ENCODE measurements at regions not wholly inside any gene's neighbourhood (a gene's known extent, or its start where the extent isn't known, plus 50 kb on each side); places are given as distances from the start of the nearest gene placed in this dataset.

- TF ChIP-seq TAF1 (IDR thresholded peaks at IDR 0.05; ENCODE audit: borderline replicate concordance, insufficient read depth, low read length): no peak
- TF ChIP-seq FOXP2 (optimal IDR thresholded peaks at IDR 0.05; ENCODE audit: borderline replicate concordance, extremely low read depth, extremely low read length, insufficient read depth): no peak
- TF ChIP-seq POLR2AphosphoS5 (IDR thresholded peaks at IDR 0.05; ENCODE audit: low read depth, low read length): no peak
- TF ChIP-seq REST (IDR thresholded peaks at IDR 0.05; ENCODE audit: insufficient read depth in 1 of 2, low read depth in 2 of 2, low read length in 2 of 2): no peak
- TF ChIP-seq SIN3A (IDR thresholded peaks at IDR 0.05; ENCODE audit: borderline replicate concordance, insufficient read depth, low read length): no peak
Observed at GRCh38 chr7:67692425-67692824, 695.8 kb downstream of the TYW1 start.

- TF ChIP-seq REST (IDR thresholded peaks at IDR 0.05; ENCODE audit: insufficient read depth in 1 of 2, low read depth in 2 of 2, low read length in 2 of 2): no peak
- TF ChIP-seq FOXP2 (optimal IDR thresholded peaks at IDR 0.05; ENCODE audit: borderline replicate concordance, extremely low read depth, extremely low read length, insufficient read depth): no peak
- TF ChIP-seq POLR2AphosphoS5 (IDR thresholded peaks at IDR 0.05; ENCODE audit: low read depth, low read length): no peak
Observed at GRCh38 chr7:67696124-67696523, 699.5 kb downstream of the TYW1 start.

- no peak for TF ChIP-seq FOXP2 (optimal IDR thresholded peaks at IDR 0.05; ENCODE audit: borderline replicate concordance, extremely low read depth, extremely low read length, insufficient read depth)
- TF ChIP-seq SIN3A (IDR thresholded peaks at IDR 0.05; ENCODE audit: borderline replicate concordance, insufficient read depth, low read length): no peak
- no peak for TF ChIP-seq TAF1 (IDR thresholded peaks at IDR 0.05; ENCODE audit: borderline replicate concordance, insufficient read depth, low read length)
- TF ChIP-seq REST (IDR thresholded peaks at IDR 0.05; ENCODE audit: insufficient read depth in 1 of 2, low read depth in 2 of 2, low read length in 2 of 2): no peak
- no peak for TF ChIP-seq POLR2AphosphoS5 (IDR thresholded peaks at IDR 0.05; ENCODE audit: low read depth, low read length)
Observed at GRCh38 chr7:67696878-67697277, 700.2 kb downstream of the TYW1 start.

GRCh38 chr7:67698354-67698753 lies 701.7 kb downstream of the TYW1 start:
- no peak for TF ChIP-seq POLR2AphosphoS5 (IDR thresholded peaks at IDR 0.05; ENCODE audit: low read depth, low read length)
- TF ChIP-seq SIN3A (IDR thresholded peaks at IDR 0.05; ENCODE audit: borderline replicate concordance, insufficient read depth, low read length): no peak
- TF ChIP-seq REST (IDR thresholded peaks at IDR 0.05; ENCODE audit: insufficient read depth in 1 of 2, low read depth in 2 of 2, low read length in 2 of 2): no peak
- no peak for TF ChIP-seq FOXP2 (optimal IDR thresholded peaks at IDR 0.05; ENCODE audit: borderline replicate concordance, extremely low read depth, extremely low read length, insufficient read depth)
- no peak for TF ChIP-seq TAF1 (IDR thresholded peaks at IDR 0.05; ENCODE audit: borderline replicate concordance, insufficient read depth, low read length)

- no peak for TF ChIP-seq SIN3A (IDR thresholded peaks at IDR 0.05; ENCODE audit: borderline replicate concordance, insufficient read depth, low read length)
- TF ChIP-seq TAF1 (IDR thresholded peaks at IDR 0.05; ENCODE audit: borderline replicate concordance, insufficient read depth, low read length): no peak
- no peak for TF ChIP-seq REST (IDR thresholded peaks at IDR 0.05; ENCODE audit: insufficient read depth in 1 of 2, low read depth in 2 of 2, low read length in 2 of 2)
- no peak for TF ChIP-seq FOXP2 (optimal IDR thresholded peaks at IDR 0.05; ENCODE audit: borderline replicate concordance, extremely low read depth, extremely low read length, insufficient read depth)
- no peak for TF ChIP-seq POLR2AphosphoS5 (IDR thresholded peaks at IDR 0.05; ENCODE audit: low read depth, low read length)
Observed at GRCh38 chr7:67705850-67706249, 709.2 kb downstream of the TYW1 start.

Measured in PFSK-1 (cell line).